Activated naive CD4-positive, alpha-beta T cell treated with anti-CD3 and anti-CD28 coated beads, Interleukin-2, amount 50 U/mL, for 24 hours (primary cell): ENCODE measurements at regions not wholly inside any gene's neighbourhood (a gene's known extent, or its start where the extent isn't known, plus 50 kb on each side); places are given as distances from the start of the nearest gene placed in this dataset.
"Not testable (repeated sequence)": the region's sequence is repeated elsewhere in the genome, so short reads cannot be mapped to it uniquely, and the experiment has no call there.

ENCODE experiments used
- H3K27ac Mint-ChIP-seq: one replicate; pipeline ENCODE4 v1.8.0; 2021; ENCODE audit warnings: mild to moderate bottlenecking, mixed read lengths
- H3K27me3 Mint-ChIP-seq: one replicate; pipeline ENCODE4 v1.8.0; 2021; ENCODE audit warnings: mixed read lengths
- H3K36me3 Mint-ChIP-seq: one replicate; pipeline ENCODE4 v1.8.0; 2021; ENCODE audit warnings: mixed read lengths
- H3K4me1 Mint-ChIP-seq: one replicate; pipeline ENCODE4 v1.8.0; 2021; ENCODE audit warnings: mixed read lengths
- H3K4me3 Mint-ChIP-seq: one replicate; pipeline ENCODE4 v1.8.0; 2021; ENCODE audit warnings: mild to moderate bottlenecking, mixed read lengths
- H3K9me3 Mint-ChIP-seq: one replicate; pipeline ENCODE4 v1.8.0; 2021; ENCODE audit warnings: mixed read lengths

DNA sequence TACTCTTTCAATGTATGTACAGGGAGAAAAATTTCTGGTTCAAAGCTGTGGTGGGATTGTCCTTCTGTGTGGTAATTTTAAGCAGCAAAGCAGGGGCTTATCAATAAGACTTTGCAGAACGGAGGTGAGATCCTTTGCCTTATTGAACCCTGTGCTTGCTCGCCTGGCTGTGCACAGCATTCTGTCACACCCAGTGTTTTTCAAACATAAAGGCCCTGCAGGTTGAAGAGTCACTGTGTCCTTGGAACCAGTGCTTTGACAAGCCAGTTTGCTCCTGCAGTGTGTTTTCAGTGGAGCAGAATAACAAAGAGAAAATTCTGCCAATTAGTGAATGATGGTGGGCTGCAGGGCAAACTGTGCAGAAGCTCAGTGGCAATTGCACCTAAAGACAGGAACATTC lies 236.7 kb upstream of the PCSK5 start:
- peaks cover 16% of the 10 kb centered on the region for H3K27me3 Mint-ChIP-seq
- H3K27ac Mint-ChIP-seq = no peak overlapping the region
- no peaks in the 10 kb centered on the region for H3K36me3 Mint-ChIP-seq
- H3K4me1 Mint-ChIP-seq = no peaks in the 10 kb centered on the region
- no peak overlapping the region for H3K4me3 Mint-ChIP-seq
- H3K9me3 Mint-ChIP-seq = no peaks in the 10 kb centered on the region

DNA sequence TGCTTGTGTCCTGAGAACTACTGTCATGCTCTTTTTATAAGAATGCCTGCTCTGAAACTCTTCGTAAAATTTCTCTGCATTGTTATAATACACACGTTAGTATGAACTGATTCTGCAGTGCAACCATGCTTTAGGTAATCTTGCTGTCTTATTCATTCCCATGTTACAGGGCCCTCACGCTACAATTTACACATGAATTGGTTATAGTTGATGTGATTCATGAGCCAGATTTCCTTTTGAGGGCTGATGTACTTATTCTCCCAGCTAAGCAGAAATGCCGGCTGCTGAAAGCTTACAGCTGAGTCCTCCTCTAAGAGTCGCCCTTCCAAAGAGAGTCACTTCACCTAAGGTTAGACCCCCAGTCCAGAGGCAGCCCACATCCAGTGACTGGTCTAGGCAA lies 233.5 kb upstream of the PCSK5 start:
- H3K9me3 Mint-ChIP-seq = no peaks in the 10 kb centered on the region
- H3K4me3 Mint-ChIP-seq = no peak overlapping the region
- no peaks in the 10 kb centered on the region for H3K4me1 Mint-ChIP-seq
- no peak overlapping the region for H3K27ac Mint-ChIP-seq
- no peaks in the 10 kb centered on the region for H3K36me3 Mint-ChIP-seq
- H3K27me3 Mint-ChIP-seq = peaks cover 6% of the 10 kb centered on the region

DNA sequence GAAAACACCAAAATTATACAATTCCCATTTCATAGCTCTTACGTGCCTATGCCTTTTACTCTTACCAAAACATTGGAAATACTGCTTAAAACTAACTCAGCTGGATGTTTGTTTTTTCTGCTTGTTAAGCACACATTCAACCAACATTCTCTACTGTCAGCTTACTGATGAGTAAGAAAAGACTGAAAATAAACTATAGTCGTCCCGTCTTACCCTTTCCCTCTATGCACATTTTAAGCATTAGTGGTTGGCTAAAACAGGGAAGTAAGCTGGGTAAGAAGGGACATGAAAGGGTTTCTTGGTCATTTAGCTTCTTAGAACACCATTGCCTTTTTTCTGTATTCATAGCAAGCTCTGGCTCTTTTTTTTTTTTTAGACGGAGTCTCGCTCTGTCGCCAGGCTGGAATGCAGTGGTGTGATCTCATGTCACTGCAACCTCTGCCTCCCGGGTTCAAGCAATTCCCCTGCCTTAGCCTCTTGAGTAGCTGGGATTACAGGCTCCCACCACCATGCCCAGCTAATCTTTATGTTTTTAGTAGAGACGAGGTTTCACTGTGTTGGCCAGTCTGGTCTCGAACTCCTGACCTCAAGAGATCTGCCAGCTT lies 232.1 kb upstream of the PCSK5 start:
- no peak overlapping the region for H3K27ac Mint-ChIP-seq
- no peak overlapping the region for H3K4me3 Mint-ChIP-seq
- no peaks in the 10 kb centered on the region for H3K9me3 Mint-ChIP-seq
- no peaks in the 10 kb centered on the region for H3K4me1 Mint-ChIP-seq
- peaks cover 1% of the 10 kb centered on the region for H3K27me3 Mint-ChIP-seq
- no peaks in the 10 kb centered on the region for H3K36me3 Mint-ChIP-seq

DNA sequence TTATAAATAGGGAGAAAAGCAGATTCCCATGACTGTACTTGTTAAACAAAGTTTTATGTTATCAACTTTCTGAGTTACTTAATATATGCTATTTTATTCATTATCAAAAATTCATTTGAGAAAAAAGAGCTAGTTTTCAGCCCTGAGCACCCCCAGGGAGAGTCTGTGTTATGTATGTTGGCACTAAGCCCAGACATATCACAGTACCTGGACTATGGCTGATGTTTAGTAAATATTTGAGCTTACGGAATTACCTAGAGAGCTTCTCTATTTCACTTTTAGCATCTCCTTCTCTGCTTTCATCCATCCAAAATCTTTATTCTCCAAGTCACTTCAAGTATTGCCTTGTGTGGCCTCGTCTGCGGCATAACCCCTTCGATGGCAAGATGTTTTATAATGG lies 225.9 kb upstream of the PCSK5 start:
- no peaks in the 10 kb centered on the region for H3K4me1 Mint-ChIP-seq
- no peak overlapping the region for H3K27ac Mint-ChIP-seq
- H3K4me3 Mint-ChIP-seq = no peak overlapping the region
- H3K27me3 Mint-ChIP-seq = peaks cover 11% of the 10 kb centered on the region
- no peaks in the 10 kb centered on the region for H3K36me3 Mint-ChIP-seq
- H3K9me3 Mint-ChIP-seq = no peaks in the 10 kb centered on the region

DNA sequence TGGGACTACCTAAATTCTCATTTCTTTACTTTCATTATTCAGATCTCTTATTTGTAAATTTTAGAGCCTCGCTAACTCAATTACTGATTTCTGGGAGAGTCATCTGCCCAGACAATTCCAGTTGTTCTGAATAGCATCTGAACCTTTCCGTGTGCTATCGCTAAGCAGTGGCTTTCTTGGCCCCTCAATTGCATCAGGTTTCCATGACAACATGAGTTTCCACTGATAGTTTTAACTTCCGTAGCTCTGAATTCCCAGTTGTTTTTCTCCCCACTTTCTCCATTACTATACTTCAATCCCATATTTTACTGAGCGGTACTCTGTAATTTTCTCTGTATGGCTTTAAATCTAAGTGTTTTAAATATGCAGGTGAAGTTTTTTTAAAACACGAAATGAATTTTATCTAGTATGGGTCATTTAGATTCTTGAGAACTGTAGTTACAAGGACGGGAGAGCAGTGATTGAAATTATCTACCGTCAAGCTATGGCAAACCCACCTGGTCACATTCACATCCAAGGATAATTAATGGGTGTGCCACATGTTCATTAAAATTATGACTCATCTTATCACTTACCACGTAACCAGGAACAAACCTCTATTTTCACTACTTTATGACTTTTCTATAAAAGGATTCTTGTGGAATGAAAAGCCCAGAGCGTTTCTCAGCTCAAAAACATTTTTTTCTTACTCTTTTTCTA lies 223.5 kb upstream of the PCSK5 start:
- H3K36me3 Mint-ChIP-seq = no peaks in the 10 kb centered on the region
- peaks cover 10% of the 10 kb centered on the region for H3K27me3 Mint-ChIP-seq
- no peaks in the 10 kb centered on the region for H3K9me3 Mint-ChIP-seq
- H3K27ac Mint-ChIP-seq = no peak overlapping the region
- H3K4me1 Mint-ChIP-seq = no peaks in the 10 kb centered on the region
- H3K4me3 Mint-ChIP-seq = no peak overlapping the region

DNA sequence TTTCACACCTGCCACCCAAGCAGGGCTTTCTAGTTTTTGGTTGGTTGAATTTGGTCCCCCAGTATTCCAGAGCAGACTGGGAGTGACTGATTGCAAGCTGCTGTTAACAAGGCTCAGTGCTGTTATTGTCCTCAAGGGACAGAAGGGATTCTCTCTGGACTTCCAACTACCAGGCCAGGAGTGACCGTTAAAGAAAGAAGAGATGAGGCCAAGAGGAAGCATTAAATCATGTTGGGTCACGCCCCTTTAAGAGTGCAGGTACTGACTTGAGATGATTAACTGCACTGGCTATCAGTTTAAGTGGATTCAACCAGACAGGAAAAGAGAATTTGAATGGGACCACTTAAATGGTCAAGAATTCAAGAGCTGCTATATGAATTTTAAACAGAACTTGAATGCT lies 220.8 kb upstream of the PCSK5 start:
- no peak overlapping the region for H3K4me3 Mint-ChIP-seq
- peaks cover 13% of the 10 kb centered on the region for H3K27me3 Mint-ChIP-seq
- H3K36me3 Mint-ChIP-seq = no peaks in the 10 kb centered on the region
- H3K9me3 Mint-ChIP-seq = no peaks in the 10 kb centered on the region
- no peaks in the 10 kb centered on the region for H3K4me1 Mint-ChIP-seq
- H3K27ac Mint-ChIP-seq = no peak overlapping the region

DNA sequence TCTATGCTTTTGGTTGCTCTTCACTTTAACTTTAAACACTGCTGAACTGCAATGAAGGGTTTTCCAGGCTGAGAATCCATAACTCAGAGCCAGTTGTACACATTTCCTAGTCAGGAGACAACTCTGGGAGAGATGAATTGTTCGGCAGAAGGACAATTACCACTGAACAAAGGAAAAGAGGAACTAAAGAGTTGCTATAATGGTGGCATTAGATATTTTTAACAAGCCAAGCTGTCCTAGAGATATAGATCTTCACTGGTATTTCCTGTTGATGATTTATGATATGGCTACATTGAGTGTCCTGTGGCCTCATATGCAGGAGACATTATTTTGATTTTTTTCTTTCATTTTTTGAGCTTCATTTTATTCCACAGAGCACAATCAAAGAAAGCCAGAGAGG lies 219.1 kb upstream of the PCSK5 start:
- Mint-ChIP-seq H3K27me3 (peaks cover 9% of the 10 kb centered on the region), H3K27ac (no peak overlapping the region), H3K9me3 (no peaks in the 10 kb centered on the region), H3K4me1 (no peaks in the 10 kb centered on the region), H3K36me3 (no peaks in the 10 kb centered on the region), H3K4me3 (no peak overlapping the region)

DNA sequence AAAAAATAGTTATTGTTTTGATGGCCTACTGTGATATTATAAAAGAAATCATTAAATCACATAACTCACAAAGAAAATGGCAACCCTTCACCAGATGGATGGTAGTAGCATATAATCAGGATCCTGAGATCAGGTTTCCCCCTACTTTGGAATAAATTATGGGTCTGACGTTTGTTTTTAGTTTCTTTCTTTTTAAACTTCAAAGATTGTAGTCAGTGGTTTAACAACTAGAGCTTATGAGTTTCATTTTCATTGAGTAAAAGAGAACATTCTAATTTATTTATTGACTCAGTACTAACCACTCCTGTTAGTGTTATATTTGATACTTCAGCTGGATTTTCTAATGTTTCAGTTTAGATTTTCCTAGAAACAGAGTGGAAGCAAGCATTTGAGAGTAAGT lies 218.0 kb upstream of the PCSK5 start:
- Mint-ChIP-seq H3K27ac (no peak overlapping the region), H3K4me3 (no peak overlapping the region)

DNA sequence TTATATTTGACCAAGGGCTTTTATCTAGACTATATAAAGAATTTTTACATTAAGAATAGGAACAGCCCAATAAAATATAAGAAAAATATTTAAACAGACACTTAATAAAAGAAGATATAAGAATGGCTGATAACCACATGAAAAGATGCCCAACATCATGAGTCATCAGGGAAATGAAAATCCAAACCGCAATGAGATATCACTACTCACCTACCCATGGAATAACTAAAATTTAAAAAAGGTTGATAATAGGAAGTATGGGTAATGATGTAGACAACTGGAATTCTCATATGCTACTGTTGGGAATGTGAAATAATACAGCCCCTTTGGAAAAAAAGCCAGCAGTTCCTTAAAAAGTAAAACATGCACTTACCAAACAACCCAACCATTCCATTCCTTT lies 206.9 kb upstream of the PCSK5 start:
- Mint-ChIP-seq H3K36me3 (no peaks in the 10 kb centered on the region), H3K27me3 (peaks cover 3% of the 10 kb centered on the region), H3K9me3 (peaks cover 15% of the 10 kb centered on the region), H3K4me3 (no peak overlapping the region), H3K4me1 (no peaks in the 10 kb centered on the region), H3K27ac (no peak overlapping the region)

More for the DNA sequence above, 218.0 kb upstream of the PCSK5 start:
- Mint-ChIP-seq H3K4me1 (no peaks in the 10 kb centered on the region), H3K36me3 (no peaks in the 10 kb centered on the region), H3K27me3 (peaks cover 8% of the 10 kb centered on the region), H3K9me3 (no peaks in the 10 kb centered on the region)

DNA sequence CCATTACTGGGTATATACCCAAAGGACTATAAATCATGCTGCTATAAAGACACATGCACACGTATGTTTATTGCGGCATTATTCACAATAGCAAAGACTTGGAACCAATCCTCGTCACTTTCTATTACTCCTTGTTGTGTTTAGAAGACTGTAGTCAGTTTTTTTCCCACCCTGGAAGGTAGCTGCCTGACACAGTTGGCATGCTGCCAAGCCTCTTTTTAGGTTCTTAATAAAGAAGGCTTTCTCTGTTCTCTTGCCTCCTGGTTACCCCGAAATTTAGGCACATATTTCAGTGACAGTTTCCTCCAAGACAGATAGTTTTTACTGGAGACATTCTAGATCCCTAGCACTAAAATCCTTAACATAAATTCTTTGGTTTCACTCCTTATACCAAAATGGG lies 205.4 kb upstream of the PCSK5 start:
- Mint-ChIP-seq H3K4me1 (no peaks in the 10 kb centered on the region), H3K27ac (no peak overlapping the region), H3K36me3 (no peaks in the 10 kb centered on the region), H3K9me3 (peaks cover 17% of the 10 kb centered on the region), H3K4me3 (no peak overlapping the region), H3K27me3 (peaks cover 3% of the 10 kb centered on the region)

DNA sequence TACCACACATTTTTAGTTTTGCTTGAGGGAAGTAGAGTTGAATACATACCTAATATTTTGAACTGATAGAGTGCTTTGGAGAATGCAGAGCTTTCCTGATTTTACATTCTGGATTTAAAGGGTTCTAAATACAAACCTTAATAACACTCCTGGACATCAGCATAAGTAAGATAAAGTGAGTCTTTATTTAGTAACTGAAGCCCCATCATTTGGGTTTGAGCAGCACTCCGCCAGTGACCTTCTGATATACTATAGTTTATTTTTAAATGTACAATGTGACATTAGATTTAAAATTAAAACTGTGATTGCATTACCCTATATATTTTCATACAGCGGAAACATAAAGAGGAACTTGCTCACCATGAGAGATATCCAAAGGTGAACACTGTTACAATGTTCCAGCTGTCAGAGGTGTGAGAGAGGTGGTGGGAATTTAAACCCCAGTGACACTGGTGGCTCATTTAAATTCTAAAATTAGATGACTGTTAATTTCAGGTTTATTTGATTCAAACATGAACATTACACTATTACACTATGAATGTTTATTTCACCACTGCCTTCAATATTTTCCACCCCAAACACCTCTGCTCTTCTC lies 203.0 kb upstream of the PCSK5 start:
- Mint-ChIP-seq H3K27me3 (peaks cover 5% of the 10 kb centered on the region), H3K4me1 (no peaks in the 10 kb centered on the region), H3K36me3 (no peaks in the 10 kb centered on the region), H3K4me3 (no peak overlapping the region), H3K27ac (no peak overlapping the region), H3K9me3 (peaks cover 13% of the 10 kb centered on the region)

DNA sequence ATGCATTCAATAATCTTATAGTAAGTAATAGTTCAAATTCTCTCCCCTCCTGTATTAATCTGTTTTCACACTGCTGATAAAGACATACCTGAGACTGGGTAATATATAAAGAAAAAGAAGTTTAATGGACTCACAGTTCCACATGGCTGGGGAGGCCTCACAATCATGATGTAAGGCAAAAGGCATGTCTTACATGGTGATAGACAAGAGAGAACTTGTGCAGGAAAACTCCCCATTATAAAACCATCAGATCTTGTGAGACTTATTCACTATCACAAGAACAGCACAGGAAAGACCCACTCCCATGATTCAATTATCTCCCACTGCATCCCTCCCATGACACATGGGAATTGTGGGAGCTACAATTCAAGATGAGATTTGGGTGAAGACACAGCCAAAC lies 199.9 kb upstream of the PCSK5 start:
- H3K27me3 Mint-ChIP-seq, H3K27ac Mint-ChIP-seq, H3K36me3 Mint-ChIP-seq, H3K9me3 Mint-ChIP-seq, H3K4me1 Mint-ChIP-seq, H3K4me3 Mint-ChIP-seq: not testable (repeated sequence)

DNA sequence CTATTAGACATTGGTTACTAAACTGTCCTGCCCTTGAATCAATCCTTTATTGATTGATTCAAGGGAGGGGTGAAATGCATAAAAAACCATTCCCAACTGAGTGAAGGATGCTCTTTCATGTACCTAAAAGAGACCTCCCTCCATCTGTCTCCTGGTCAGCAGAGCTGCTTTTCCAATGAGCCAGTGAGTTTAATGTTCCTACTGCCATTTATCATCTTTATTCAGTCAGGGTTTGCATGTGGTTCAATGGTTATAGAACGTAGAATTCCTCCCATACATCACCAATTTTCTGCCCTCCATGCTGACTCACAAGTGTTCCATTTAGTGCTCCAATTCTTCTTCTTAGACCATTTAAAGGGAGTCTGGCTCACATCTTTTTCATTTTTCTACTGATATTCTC lies 199.1 kb upstream of the PCSK5 start:
- Mint-ChIP-seq H3K4me1 (no peaks in the 10 kb centered on the region), H3K27ac (no peak overlapping the region), H3K27me3 (peaks cover 5% of the 10 kb centered on the region), H3K9me3 (peaks cover 3% of the 10 kb centered on the region), H3K36me3 (no peaks in the 10 kb centered on the region), H3K4me3 (no peak overlapping the region)

DNA sequence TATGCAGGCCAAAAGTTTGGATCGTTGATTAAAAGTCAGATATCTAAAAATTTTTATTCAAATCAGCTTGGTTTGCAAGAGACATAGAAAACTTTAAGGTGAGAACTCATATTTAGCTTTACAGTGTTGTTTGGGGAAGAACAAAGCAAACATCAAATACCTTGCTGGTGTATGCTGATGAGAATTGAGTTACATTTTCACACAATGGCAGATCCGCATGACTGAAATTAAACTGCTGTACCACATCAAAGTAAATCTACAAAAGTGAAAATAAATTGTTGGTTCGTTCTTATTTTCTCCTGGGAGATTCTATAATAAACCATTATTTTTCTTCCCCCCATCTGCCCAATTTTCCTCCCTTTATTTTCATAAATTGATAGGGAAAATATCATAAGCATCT lies 198.2 kb upstream of the PCSK5 start:
- no peaks in the 10 kb centered on the region for H3K4me1 Mint-ChIP-seq
- H3K9me3 Mint-ChIP-seq = peaks cover 3% of the 10 kb centered on the region
- H3K4me3 Mint-ChIP-seq = no peak overlapping the region
- H3K27me3 Mint-ChIP-seq = peaks cover 5% of the 10 kb centered on the region
- no peak overlapping the region for H3K27ac Mint-ChIP-seq
- H3K36me3 Mint-ChIP-seq = no peaks in the 10 kb centered on the region

DNA sequence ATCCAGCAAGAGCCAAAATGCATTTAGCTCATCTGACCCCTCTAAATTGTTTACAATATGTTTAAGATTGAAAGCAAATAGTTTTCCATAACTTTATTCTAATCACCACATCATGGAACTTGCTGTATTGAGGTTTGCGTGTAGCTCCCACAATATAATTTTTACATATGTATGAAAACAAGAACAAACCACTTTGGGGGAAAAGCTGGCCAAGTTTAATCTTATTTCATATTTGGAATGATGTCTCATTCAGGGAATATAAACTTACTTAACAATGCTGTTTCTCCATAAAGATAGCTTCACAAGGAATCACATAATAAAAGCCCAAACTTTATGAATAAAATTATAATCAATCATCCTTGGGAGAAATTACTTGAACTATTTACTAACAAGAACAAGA lies 194.6 kb upstream of the PCSK5 start:
- no peaks in the 10 kb centered on the region for H3K4me1 Mint-ChIP-seq
- no peaks in the 10 kb centered on the region for H3K9me3 Mint-ChIP-seq
- no peak overlapping the region for H3K4me3 Mint-ChIP-seq
- H3K36me3 Mint-ChIP-seq = no peaks in the 10 kb centered on the region
- H3K27me3 Mint-ChIP-seq = peaks cover 3% of the 10 kb centered on the region
- no peak overlapping the region for H3K27ac Mint-ChIP-seq

DNA sequence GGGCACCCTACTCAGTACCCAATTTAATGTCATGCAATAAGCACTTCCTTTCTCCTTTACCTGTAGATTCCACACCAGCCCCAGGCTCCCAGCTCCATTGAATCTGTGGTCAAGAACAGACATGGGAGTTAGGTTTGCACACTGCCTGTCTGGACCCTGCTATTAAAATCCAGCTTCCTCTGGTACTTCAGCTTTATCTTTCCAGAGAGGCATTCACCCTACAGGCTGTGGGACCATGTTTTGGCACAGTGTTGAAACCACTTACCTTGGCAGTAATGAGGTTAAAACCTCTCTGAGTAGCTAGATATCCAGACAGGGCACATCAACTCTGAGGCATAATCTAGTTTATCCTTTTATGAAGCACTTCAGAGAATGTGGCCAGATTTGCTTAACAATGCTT lies 191.5 kb upstream of the PCSK5 start:
- H3K4me1 Mint-ChIP-seq = no peaks in the 10 kb centered on the region
- no peak overlapping the region for H3K27ac Mint-ChIP-seq
- H3K36me3 Mint-ChIP-seq = no peaks in the 10 kb centered on the region
- no peak overlapping the region for H3K4me3 Mint-ChIP-seq
- no peaks in the 10 kb centered on the region for H3K27me3 Mint-ChIP-seq
- no peaks in the 10 kb centered on the region for H3K9me3 Mint-ChIP-seq
